Stimulated activated CD4-positive, alpha-beta T cell treated with anti-CD3 and anti-CD28 coated beads, Interleukin-2, amount 100 ng/mL, for 48 hours (primary cell): ENCODE measurements at regions not wholly inside any gene's neighbourhood (a gene's known extent, or its start where the extent isn't known, plus 50 kb on each side); places are given as distances from the start of the nearest gene placed in this dataset.
A peak's percentile ranks its signal among the peaks of the same experiment; 100 is the strongest.
"Not testable (repeated sequence)": the region's sequence is repeated elsewhere in the genome, so short reads cannot be mapped to it uniquely, and the experiment has no call there.

Experiments
- DNase-seq, 2 donors: peaks; one replicate each; pipeline ENCODE4 v3.0.0-alpha.2; 2020

GRCh38 chr3:15851735-15852134 lies 54.0 kb upstream of the ANKRD28 start:
- no peak for DNase-seq

GRCh38 chr3:15858547-15859506 lies 61.0 kb upstream of the ANKRD28 start:
- peak; percentile 31 to 51 for DNase-seq

- DNase-seq, result peak; percentile 67 to 71
Observed at GRCh38 chr3:15859507-15860013, 61.8 kb upstream of the ANKRD28 start.

GRCh38 chr3:15860014-15860934 lies 62.5 kb upstream of the ANKRD28 start:
- DNase-seq, result peak; percentile 41 to 47

- no peak for DNase-seq
Observed at GRCh38 chr3:15861163-15861562, 63.4 kb upstream of the ANKRD28 start.

GRCh38 chr3:15872807-15873206 lies 75.0 kb upstream of the ANKRD28 start:
- no peak for DNase-seq

- no peak for DNase-seq
Observed at GRCh38 chr3:15873415-15873814, 75.6 kb upstream of the ANKRD28 start.

GRCh38 chr3:15875016-15875689 lies 77.4 kb upstream of the ANKRD28 start:
- no peak for DNase-seq

GRCh38 chr3:15876669-15877068 lies 78.9 kb upstream of the ANKRD28 start:
- no peak for DNase-seq

GRCh38 chr3:15877813-15878212 lies 80.0 kb upstream of the ANKRD28 start:
- DNase-seq, result no peak

GRCh38 chr3:15879787-15880186 lies 82.0 kb upstream of the ANKRD28 start:
- DNase-seq, result not testable (repeated sequence)

- DNase-seq, result no peak
Observed at GRCh38 chr3:15882577-15882976, 84.8 kb upstream of the ANKRD28 start.

- DNase-seq, result no peak
Observed at GRCh38 chr3:15884132-15884531, 86.4 kb upstream of the ANKRD28 start.

- DNase-seq, result no peak
Observed at GRCh38 chr3:15886521-15886920, 88.7 kb upstream of the ANKRD28 start.

- DNase-seq, result no peak
Observed at GRCh38 chr3:15887261-15887660, 89.5 kb upstream of the ANKRD28 start.

- DNase-seq, result no peak
Observed at GRCh38 chr3:15889936-15890335, 92.2 kb upstream of the ANKRD28 start.

GRCh38 chr3:15892311-15893227 lies 94.8 kb upstream of the ANKRD28 start:
- DNase-seq, result no peak

GRCh38 chr3:15894382-15894781 lies 96.6 kb upstream of the ANKRD28 start:
- no peak for DNase-seq

GRCh38 chr3:15896500-15896899 lies 98.7 kb upstream of the ANKRD28 start:
- no peak for DNase-seq

- DNase-seq, result no peak
Observed at GRCh38 chr3:15899388-15899787, 101.6 kb upstream of the ANKRD28 start.

- DNase-seq, result no peak
Observed at GRCh38 chr3:15903164-15903563, 105.4 kb upstream of the ANKRD28 start.
